ENCODE measurements at regions not wholly inside any gene's neighbourhood (a gene's known extent, or its start where the extent isn't known, plus 50 kb on each side); places are given as distances from the start of the nearest gene placed in this dataset.

DNA sequence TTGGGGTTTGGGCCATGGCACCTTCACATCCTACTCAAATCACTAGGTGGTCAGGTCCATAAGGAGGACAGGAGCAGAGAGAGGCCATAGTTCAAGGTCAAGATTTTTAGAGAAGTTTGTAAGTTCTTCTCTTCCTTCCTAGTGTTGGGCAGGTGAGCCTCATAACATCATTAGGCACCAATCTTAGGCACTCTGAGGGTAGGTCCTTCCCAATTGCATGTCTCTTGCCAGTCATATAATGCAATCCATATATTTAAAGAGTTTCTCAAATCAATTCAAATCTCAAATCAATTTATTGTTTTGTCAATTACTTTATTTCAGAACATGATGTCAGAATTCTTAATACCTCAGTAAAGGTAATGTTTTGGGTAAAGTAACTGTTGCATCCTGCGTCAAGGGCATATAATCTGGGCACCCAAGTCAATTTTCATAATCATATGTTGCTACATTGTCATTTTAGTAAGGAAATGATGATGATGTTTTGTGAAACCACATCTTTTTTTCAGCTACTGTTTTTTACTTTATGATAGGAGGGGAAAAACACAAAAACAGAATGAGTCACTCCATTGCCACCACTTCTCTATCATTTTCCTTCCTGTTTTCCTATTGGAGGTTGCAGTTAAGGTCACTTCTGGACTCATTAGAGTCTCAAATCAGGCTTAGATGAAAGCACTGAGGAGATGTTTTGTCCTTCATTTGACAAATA is 122.7 kb downstream of the UCHL5 start (continued):
- TF ChIP-seq OVOL2 (CRISPR knock-in tag; IDR thresholded peaks at IDR 0.05; ENCODE audit: borderline replicate concordance) = no peak
- TF ChIP-seq, protein P1, sequence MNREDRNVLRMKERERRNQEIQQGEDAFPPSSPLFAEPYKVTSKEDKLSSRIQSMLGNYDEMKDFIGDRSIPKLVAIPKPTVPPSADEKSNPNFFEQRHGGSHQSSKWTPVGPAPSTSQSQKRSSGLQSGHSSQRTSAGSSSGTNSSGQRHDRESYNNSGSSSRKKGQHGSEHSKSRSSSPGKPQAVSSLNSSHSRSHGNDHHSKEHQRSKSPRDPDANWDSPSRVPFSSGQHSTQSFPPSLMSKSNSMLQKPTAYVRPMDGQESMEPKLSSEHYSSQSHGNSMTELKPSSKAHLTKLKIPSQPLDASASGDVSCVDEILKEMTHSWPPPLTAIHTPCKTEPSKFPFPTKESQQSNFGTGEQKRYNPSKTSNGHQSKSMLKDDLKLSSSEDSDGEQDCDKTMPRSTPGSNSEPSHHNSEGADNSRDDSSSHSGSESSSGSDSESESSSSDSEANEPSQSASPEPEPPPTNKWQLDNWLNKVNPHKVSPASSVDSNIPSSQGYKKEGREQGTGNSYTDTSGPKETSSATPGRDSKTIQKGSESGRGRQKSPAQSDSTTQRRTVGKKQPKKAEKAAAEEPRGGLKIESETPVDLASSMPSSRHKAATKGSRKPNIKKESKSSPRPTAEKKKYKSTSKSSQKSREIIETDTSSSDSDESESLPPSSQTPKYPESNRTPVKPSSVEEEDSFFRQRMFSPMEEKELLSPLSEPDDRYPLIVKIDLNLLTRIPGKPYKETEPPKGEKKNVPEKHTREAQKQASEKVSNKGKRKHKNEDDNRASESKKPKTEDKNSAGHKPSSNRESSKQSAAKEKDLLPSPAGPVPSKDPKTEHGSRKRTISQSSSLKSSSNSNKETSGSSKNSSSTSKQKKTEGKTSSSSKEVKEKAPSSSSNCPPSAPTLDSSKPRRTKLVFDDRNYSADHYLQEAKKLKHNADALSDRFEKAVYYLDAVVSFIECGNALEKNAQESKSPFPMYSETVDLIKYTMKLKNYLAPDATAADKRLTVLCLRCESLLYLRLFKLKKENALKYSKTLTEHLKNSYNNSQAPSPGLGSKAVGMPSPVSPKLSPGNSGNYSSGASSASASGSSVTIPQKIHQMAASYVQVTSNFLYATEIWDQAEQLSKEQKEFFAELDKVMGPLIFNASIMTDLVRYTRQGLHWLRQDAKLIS (CRISPR knock-in tag; IDR thresholded peaks at IDR 0.05; ENCODE audit: borderline replicate concordance) = no peak
- TF ChIP-seq ESRRA (CRISPR knock-in tag; IDR thresholded peaks at IDR 0.05; ENCODE audit: borderline replicate concordance) = no peak
- TF ChIP-seq NR2C2 (CRISPR knock-in tag; IDR thresholded peaks at IDR 0.05) = no peak

DNA sequence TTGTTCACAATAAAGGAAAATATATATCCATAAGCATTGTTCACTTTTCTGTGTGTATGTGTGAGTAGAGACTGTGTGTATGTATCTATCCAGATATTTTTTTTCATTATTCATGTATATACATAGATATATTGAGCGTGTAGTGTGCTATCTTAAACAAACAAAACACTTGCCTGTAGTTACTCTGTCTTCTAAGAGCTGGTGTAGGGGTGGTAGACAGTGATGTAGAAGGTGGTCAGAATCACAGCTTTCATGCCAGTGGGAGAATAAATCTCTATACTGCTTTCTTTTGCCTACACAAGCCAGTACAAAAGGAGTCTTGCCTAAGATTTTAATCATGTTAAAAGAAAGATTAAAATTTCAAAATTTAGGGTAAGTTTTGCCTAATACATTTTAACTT is 122.0 kb downstream of the UCHL5 start:
- ATAC-seq = no peak
- H3K9me3 Mint-ChIP-seq = peaks cover under 1% of the 10 kb centered on the region

DNA sequence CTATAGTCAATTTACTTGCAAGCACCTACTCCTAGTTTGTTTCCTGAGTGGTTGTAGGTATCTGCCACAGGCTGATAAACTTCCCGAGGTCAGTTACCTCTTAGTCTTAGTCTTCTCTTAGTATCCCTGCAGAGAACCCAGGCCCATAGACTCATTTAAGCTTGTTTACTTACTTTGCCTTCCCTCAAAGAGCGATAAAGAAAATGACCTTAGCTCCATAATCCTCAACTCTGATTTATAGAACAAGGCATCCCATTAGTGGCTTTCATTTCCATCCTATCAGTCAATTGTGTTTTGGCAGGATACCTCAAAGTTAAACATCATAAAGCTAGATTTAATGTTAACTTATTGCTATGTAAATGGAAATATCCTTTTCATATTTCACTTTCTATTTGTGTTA is 119.7 kb downstream of the UCHL5 start:
- Mint-ChIP-seq H3K9me3 (no peaks in the 10 kb centered on the region), H3K4me1 (no peaks in the 10 kb centered on the region; the same call in 1 of the 2 replicates), H3K36me3 (no peaks in the 10 kb centered on the region), H3K27me3 (ENCODE audit: low read depth) (no peaks in the 10 kb centered on the region), H3K4me3 (no peak overlapping the region), H3K27ac (no peak overlapping the region)
- TF ChIP-seq, protein P2, sequence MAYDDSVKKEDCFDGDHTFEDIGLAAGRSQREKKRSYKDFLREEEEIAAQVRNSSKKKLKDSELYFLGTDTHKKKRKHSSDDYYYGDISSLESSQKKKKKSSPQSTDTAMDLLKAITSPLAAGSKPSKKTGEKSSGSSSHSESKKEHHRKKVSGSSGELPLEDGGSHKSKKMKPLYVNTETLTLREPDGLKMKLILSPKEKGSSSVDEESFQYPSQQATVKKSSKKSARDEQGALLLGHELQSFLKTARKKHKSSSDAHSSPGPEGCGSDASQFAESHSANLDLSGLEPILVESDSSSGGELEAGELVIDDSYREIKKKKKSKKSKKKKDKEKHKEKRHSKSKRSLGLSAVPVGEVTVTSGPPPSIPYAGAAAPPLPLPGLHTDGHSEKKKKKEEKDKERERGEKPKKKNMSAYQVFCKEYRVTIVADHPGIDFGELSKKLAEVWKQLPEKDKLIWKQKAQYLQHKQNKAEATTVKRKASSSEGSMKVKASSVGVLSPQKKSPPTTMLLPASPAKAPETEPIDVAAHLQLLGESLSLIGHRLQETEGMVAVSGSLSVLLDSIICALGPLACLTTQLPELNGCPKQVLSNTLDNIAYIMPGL (CRISPR knock-in tag; IDR thresholded peaks at IDR 0.05) = no peak
- TF ChIP-seq, protein P3, sequence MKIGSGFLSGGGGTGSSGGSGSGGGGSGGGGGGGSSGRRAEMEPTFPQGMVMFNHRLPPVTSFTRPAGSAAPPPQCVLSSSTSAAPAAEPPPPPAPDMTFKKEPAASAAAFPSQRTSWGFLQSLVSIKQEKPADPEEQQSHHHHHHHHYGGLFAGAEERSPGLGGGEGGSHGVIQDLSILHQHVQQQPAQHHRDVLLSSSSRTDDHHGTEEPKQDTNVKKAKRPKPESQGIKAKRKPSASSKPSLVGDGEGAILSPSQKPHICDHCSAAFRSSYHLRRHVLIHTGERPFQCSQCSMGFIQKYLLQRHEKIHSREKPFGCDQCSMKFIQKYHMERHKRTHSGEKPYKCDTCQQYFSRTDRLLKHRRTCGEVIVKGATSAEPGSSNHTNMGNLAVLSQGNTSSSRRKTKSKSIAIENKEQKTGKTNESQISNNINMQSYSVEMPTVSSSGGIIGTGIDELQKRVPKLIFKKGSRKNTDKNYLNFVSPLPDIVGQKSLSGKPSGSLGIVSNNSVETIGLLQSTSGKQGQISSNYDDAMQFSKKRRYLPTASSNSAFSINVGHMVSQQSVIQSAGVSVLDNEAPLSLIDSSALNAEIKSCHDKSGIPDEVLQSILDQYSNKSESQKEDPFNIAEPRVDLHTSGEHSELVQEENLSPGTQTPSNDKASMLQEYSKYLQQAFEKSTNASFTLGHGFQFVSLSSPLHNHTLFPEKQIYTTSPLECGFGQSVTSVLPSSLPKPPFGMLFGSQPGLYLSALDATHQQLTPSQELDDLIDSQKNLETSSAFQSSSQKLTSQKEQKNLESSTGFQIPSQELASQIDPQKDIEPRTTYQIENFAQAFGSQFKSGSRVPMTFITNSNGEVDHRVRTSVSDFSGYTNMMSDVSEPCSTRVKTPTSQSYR (CRISPR knock-in tag; IDR thresholded peaks at IDR 0.05) = no peak
- no peak for TF ChIP-seq NFATC4 (CRISPR knock-in tag; IDR thresholded peaks at IDR 0.05)
- TF ChIP-seq FOXK1 (CRISPR knock-in tag; IDR thresholded peaks at IDR 0.05) = no peak
- TF ChIP-seq, protein P4, sequence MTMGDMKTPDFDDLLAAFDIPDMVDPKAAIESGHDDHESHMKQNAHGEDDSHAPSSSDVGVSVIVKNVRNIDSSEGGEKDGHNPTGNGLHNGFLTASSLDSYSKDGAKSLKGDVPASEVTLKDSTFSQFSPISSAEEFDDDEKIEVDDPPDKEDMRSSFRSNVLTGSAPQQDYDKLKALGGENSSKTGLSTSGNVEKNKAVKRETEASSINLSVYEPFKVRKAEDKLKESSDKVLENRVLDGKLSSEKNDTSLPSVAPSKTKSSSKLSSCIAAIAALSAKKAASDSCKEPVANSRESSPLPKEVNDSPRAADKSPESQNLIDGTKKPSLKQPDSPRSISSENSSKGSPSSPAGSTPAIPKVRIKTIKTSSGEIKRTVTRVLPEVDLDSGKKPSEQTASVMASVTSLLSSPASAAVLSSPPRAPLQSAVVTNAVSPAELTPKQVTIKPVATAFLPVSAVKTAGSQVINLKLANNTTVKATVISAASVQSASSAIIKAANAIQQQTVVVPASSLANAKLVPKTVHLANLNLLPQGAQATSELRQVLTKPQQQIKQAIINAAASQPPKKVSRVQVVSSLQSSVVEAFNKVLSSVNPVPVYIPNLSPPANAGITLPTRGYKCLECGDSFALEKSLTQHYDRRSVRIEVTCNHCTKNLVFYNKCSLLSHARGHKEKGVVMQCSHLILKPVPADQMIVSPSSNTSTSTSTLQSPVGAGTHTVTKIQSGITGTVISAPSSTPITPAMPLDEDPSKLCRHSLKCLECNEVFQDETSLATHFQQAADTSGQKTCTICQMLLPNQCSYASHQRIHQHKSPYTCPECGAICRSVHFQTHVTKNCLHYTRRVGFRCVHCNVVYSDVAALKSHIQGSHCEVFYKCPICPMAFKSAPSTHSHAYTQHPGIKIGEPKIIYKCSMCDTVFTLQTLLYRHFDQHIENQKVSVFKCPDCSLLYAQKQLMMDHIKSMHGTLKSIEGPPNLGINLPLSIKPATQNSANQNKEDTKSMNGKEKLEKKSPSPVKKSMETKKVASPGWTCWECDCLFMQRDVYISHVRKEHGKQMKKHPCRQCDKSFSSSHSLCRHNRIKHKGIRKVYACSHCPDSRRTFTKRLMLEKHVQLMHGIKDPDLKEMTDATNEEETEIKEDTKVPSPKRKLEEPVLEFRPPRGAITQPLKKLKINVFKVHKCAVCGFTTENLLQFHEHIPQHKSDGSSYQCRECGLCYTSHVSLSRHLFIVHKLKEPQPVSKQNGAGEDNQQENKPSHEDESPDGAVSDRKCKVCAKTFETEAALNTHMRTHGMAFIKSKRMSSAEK (CRISPR knock-in tag; IDR thresholded peaks at IDR 0.05; ENCODE audit: borderline replicate concordance) = no peak
- TF ChIP-seq, protein P5, sequence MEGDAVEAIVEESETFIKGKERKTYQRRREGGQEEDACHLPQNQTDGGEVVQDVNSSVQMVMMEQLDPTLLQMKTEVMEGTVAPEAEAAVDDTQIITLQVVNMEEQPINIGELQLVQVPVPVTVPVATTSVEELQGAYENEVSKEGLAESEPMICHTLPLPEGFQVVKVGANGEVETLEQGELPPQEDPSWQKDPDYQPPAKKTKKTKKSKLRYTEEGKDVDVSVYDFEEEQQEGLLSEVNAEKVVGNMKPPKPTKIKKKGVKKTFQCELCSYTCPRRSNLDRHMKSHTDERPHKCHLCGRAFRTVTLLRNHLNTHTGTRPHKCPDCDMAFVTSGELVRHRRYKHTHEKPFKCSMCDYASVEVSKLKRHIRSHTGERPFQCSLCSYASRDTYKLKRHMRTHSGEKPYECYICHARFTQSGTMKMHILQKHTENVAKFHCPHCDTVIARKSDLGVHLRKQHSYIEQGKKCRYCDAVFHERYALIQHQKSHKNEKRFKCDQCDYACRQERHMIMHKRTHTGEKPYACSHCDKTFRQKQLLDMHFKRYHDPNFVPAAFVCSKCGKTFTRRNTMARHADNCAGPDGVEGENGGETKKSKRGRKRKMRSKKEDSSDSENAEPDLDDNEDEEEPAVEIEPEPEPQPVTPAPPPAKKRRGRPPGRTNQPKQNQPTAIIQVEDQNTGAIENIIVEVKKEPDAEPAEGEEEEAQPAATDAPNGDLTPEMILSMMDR (IDR thresholded peaks at IDR 0.05) = no peak
- TF ChIP-seq, protein P6, sequence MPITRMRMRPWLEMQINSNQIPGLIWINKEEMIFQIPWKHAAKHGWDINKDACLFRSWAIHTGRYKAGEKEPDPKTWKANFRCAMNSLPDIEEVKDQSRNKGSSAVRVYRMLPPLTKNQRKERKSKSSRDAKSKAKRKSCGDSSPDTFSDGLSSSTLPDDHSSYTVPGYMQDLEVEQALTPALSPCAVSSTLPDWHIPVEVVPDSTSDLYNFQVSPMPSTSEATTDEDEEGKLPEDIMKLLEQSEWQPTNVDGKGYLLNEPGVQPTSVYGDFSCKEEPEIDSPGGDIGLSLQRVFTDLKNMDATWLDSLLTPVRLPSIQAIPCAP (CRISPR knock-in tag; IDR thresholded peaks at IDR 0.05) = no peak
- DNase-seq (ENCODE audit: low spot score) (no peak), ATAC-seq (no peak)
- ChIA-PET POLR2A (no interaction called here), CTCF (no interaction called here)

More for the DNA sequence above, 122.0 kb downstream of the UCHL5 start:
- Mint-ChIP-seq H3K27ac (no peak overlapping the region), H3K4me1 (no peaks in the 10 kb centered on the region; the same call in 1 of the 2 replicates), H3K4me3 (no peak overlapping the region), H3K36me3 (no peaks in the 10 kb centered on the region), H3K27me3 (ENCODE audit: low read depth) (no peaks in the 10 kb centered on the region)
- DNase-seq (ENCODE audit: low spot score) = no peak
- TF ChIP-seq, protein P7, sequence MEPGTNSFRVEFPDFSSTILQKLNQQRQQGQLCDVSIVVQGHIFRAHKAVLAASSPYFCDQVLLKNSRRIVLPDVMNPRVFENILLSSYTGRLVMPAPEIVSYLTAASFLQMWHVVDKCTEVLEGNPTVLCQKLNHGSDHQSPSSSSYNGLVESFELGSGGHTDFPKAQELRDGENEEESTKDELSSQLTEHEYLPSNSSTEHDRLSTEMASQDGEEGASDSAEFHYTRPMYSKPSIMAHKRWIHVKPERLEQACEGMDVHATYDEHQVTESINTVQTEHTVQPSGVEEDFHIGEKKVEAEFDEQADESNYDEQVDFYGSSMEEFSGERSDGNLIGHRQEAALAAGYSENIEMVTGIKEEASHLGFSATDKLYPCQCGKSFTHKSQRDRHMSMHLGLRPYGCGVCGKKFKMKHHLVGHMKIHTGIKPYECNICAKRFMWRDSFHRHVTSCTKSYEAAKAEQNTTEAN (CRISPR knock-in tag; IDR thresholded peaks at IDR 0.05) = no peak
- TF ChIP-seq TEAD4 (CRISPR knock-in tag; IDR thresholded peaks at IDR 0.05) = no peak
- CTCF ChIA-PET = no interaction called here
- POLR2A ChIA-PET = no interaction called here

Measured in WTC11 (cell line).